ENCODE measurements at regions not wholly inside any gene's neighbourhood (a gene's known extent, or its start where the extent isn't known, plus 50 kb on each side); places are given as distances from the start of the nearest gene placed in this dataset.

- TF ChIP-seq CTCF (IDR thresholded peaks at IDR 0.05; ENCODE audit: poor library complexity, severe bottlenecking) (no peak), REST (IDR thresholded peaks at IDR 0.05; ENCODE audit: borderline replicate concordance) (no peak), EZH2 (IDR thresholded peaks at IDR 0.05; ENCODE audit: borderline replicate concordance, insufficient read depth, low read length, poor library complexity, severe bottlenecking) (no peak), SMC3 (conservative IDR thresholded peaks at IDR 0.05; ENCODE audit: poor library complexity) (no peak), MXI1 (conservative IDR thresholded peaks at IDR 0.05; ENCODE audit: poor library complexity, severe bottlenecking) (no peak), EP300 (conservative IDR thresholded peaks at IDR 0.05; ENCODE audit: poor library complexity, severe bottlenecking) (no peak)
Measured at GRCh38 chr18:6593142-6593885, 136.2 kb upstream of the ARHGAP28 start.

Data from neural cell (in vitro differentiated cells).